ENCODE measurements at regions not wholly inside any gene's neighbourhood (a gene's known extent, or its start where the extent isn't known, plus 50 kb on each side); places are given as distances from the start of the nearest gene placed in this dataset.

DNA sequence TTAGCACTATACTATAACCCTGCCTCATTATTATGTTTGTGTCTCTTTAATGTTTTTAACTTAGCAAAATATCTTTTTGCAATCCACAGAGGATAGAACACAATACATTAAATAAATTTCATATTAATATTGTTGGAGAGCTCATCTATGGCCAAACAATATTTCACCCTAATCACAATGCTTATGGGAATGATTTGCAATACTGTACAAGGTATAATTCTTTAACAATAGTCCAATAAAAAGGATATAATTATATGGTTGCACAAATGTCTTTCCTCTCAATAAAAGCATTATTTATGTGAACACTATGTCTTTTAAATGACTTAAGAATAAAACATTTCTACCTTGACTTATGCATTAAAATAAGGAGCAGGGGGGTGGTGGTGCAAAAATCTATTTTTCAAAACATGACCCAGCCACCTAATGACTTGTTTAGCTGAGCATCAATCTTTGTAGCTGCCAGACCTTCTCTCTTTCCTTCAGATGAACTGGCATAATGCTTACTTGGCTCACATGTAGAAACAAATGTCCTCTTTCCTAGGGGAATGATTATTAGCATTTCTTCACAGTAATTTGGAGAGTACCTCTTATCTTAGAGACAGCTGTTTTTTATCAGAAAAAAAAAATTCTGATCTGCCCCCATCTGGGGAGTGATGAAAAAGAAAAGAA is 1933.6 kb upstream of the LRRTM1 start (continued):
- TF ChIP-seq, protein P1, sequence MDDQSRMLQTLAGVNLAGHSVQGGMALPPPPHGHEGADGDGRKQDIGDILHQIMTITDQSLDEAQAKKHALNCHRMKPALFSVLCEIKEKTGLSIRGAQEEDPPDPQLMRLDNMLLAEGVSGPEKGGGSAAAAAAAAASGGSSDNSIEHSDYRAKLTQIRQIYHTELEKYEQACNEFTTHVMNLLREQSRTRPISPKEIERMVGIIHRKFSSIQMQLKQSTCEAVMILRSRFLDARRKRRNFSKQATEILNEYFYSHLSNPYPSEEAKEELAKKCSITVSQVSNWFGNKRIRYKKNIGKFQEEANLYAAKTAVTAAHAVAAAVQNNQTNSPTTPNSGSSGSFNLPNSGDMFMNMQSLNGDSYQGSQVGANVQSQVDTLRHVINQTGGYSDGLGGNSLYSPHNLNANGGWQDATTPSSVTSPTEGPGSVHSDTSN (IDR thresholded peaks at IDR 0.05; ENCODE audit: insufficient replicate concordance, low read depth, low read length), result no peak
- TF ChIP-seq, protein P2, sequence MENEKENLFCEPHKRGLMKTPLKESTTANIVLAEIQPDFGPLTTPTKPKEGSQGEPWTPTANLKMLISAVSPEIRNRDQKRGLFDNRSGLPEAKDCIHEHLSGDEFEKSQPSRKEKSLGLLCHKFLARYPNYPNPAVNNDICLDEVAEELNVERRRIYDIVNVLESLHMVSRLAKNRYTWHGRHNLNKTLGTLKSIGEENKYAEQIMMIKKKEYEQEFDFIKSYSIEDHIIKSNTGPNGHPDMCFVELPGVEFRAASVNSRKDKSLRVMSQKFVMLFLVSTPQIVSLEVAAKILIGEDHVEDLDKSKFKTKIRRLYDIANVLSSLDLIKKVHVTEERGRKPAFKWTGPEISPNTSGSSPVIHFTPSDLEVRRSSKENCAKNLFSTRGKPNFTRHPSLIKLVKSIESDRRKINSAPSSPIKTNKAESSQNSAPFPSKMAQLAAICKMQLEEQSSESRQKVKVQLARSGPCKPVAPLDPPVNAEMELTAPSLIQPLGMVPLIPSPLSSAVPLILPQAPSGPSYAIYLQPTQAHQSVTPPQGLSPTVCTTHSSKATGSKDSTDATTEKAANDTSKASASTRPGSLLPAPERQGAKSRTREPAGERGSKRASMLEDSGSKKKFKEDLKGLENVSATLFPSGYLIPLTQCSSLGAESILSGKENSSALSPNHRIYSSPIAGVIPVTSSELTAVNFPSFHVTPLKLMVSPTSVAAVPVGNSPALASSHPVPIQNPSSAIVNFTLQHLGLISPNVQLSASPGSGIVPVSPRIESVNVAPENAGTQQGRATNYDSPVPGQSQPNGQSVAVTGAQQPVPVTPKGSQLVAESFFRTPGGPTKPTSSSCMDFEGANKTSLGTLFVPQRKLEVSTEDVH (IDR thresholded peaks at IDR 0.05; ENCODE audit: low read depth, partially characterized antibody), result no peak
- TF ChIP-seq CEBPB (IDR thresholded peaks at IDR 0.05; ENCODE audit: borderline replicate concordance in 1 of 2, low read depth in 2 of 2, low read length in 2 of 2) (no peak), ZNF24 (IDR thresholded peaks at IDR 0.05) (no peak)

GRCh38 chr2:82234283-82234874 is 1929.8 kb upstream of the LRRTM1 start:
- no peak overlapping the region for H3K27ac ChIP-seq (ENCODE audit: control insufficient read depth, insufficient read depth)
- no peak for DNase-seq (ENCODE audit: low read depth, low spot score)
- CTCF ChIA-PET, result interaction anchor here (0.6 to 3.4 kb wide), 14 partner anchors 10 to 961 kb away, joined by 3 to 17 read pairs (median 3); no protein-coding TSS in a partner anchor
- H3K79me2 ChIP-seq (ENCODE audit: control insufficient read depth, insufficient read depth, low read length), result no peaks in the 10 kb centered on the region
- H3K27me3 ChIP-seq (replicated peaks in 1 of 2; ENCODE audit: control insufficient read depth in 2 of 2, insufficient read depth in 2 of 2, low read length in 1 of 2), result no peaks in the 10 kb centered on the region
- H3K9ac ChIP-seq (ENCODE audit: control insufficient read depth, insufficient read depth, low read length), result no peak overlapping the region
- H3K9me3 ChIP-seq (replicated peaks; ENCODE audit: control insufficient read depth, insufficient read depth, low read length), result no peaks in the 10 kb centered on the region
- no peak overlapping the region for H3K4me3 ChIP-seq
- WGBS (ENCODE audit: insufficient coverage, insufficient replicate concordance, low lambda C conversion rate, missing lambda C conversion rate), result 19% methylated on average over 8 of the region's 8 CpGs
- no peak overlapping the region for H2AFZ ChIP-seq (ENCODE audit: control insufficient read depth, low read depth, low read length)
- peak; percentile 58; the same call in 2 of the 3 replicates for ATAC-seq
- H3K4me2 ChIP-seq (ENCODE audit: control insufficient read depth, insufficient read depth), result no peak overlapping the region
- RAD21 ChIA-PET (ENCODE audit: unreplicated experiment), result interaction anchor here (1.2 kb wide), 1 partner anchor 106 kb away, joined by 7 read pairs; no protein-coding TSS in a partner anchor
- TF ChIP-seq NRF1 (conservative IDR thresholded peaks at IDR 0.05; ENCODE audit: low read depth, low read length), result no peak
- TF ChIP-seq, protein P2 (IDR thresholded peaks at IDR 0.05; ENCODE audit: low read depth, partially characterized antibody), result no peak
- peak in 1 of 3 experiments; percentile 19; a peak in 1 of 6 replicates for TF ChIP-seq CTCF (IDR thresholded peaks at IDR 0.05 in 2 of 3, conservative IDR thresholded peaks at IDR 0.05 in 1 of 3; ENCODE audit: control insufficient read depth in 2 of 3, extremely low read depth in 1 of 3, insufficient read depth in 1 of 3, low read depth in 3 of 3, low read length in 3 of 3)
- POLR2A ChIA-PET, result no interaction called here
- in situ Hi-C loops (cut with MboI) (no loop called here), intact Hi-C loops (cut with micrococcal nuclease; ENCODE audit: unreplicated experiment) (no loop called here)
- no peaks in the 10 kb centered on the region for H4K20me1 ChIP-seq (ENCODE audit: control insufficient read depth, insufficient read depth)
- no peaks in the 10 kb centered on the region for H3K4me1 ChIP-seq (ENCODE audit: control insufficient read depth, insufficient read depth, low read length)
- no peak for FAIRE-seq
- BruUV-seq (replicated peaks), result no TSS peak
- SMC1A ChIA-PET (ENCODE audit: uncharacterized antibody, unreplicated experiment), result interaction anchor here (0.7 to 1.0 kb wide), 4 partner anchors 106 to 397 kb away, joined by 3 read pairs; no protein-coding TSS in a partner anchor
- H3K36me3 ChIP-seq (ENCODE audit: control insufficient read depth in 2 of 2, insufficient read depth in 2 of 2, low read length in 1 of 2), result no peaks in the 10 kb centered on the region
